Liver (tissue), 3 donors: ENCODE measurements at regions not wholly inside any gene's neighbourhood (a gene's known extent, or its start where the extent isn't known, plus 50 kb on each side); places are given as distances from the start of the nearest gene placed in this dataset.

Experiments
- EGR1 ChIP-seq, 2 donors: IDR thresholded peaks; 2 replicates each; pipeline ENCODE4 v1.6.1; 2016 to 2018; ENCODE audit warnings: antibody characterized with exemption in 2 of 2, low read depth in 2 of 2
- FOXA1 ChIP-seq: IDR thresholded peaks from 2 replicates; pipeline ENCODE4 v1.6.1; 2016; ENCODE audit warnings: antibody characterized with exemption
- GABPA ChIP-seq, 2 donors: IDR thresholded peaks in 1 of 2; conservative IDR thresholded peaks in 1 of 2; 2 replicates each; pipeline ENCODE4 v1.6.1; 2016; ENCODE audit warnings: antibody characterized with exemption in 2 of 2, mild to moderate bottlenecking in 1 of 2, moderate library complexity in 1 of 2
- RAD21 ChIP-seq, 2 donors: IDR thresholded peaks; 2 replicates each; pipeline ENCODE4 v1.6.1; 2016; ENCODE audit warnings: antibody characterized with exemption in 2 of 2, mild to moderate bottlenecking in 2 of 2
- SP1 ChIP-seq: IDR thresholded peaks from 2 replicates; pipeline ENCODE4 v1.6.1; 2018; ENCODE audit warnings: antibody characterized with exemption, mild to moderate bottlenecking
- YY1 ChIP-seq: IDR thresholded peaks from 2 replicates; pipeline ENCODE4 v1.6.1; 2016; ENCODE audit warnings: antibody characterized with exemption, mild to moderate bottlenecking
- TF ChIP-seq, protein P1 (sequence below): fragments of 150-350 bp; IDR thresholded peaks from 2 replicates; pipeline ENCODE4 v1.5.1; 2017; ENCODE audit warnings: improper control_type of control experiment, low read depth, low read length; ENCODE audit not compliant: missing input control
- donor health status: healthy.
- donor health status: healthy.

GRCh38 chr2:12877761-12878160 lies 161.0 kb downstream of the TRIB2 start:
- TF ChIP-seq, protein P1, sequence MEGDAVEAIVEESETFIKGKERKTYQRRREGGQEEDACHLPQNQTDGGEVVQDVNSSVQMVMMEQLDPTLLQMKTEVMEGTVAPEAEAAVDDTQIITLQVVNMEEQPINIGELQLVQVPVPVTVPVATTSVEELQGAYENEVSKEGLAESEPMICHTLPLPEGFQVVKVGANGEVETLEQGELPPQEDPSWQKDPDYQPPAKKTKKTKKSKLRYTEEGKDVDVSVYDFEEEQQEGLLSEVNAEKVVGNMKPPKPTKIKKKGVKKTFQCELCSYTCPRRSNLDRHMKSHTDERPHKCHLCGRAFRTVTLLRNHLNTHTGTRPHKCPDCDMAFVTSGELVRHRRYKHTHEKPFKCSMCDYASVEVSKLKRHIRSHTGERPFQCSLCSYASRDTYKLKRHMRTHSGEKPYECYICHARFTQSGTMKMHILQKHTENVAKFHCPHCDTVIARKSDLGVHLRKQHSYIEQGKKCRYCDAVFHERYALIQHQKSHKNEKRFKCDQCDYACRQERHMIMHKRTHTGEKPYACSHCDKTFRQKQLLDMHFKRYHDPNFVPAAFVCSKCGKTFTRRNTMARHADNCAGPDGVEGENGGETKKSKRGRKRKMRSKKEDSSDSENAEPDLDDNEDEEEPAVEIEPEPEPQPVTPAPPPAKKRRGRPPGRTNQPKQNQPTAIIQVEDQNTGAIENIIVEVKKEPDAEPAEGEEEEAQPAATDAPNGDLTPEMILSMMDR = no peak
- TF ChIP-seq FOXA1 (no peak), SP1 (no peak), YY1 (no peak), GABPA (IDR thresholded peaks at IDR 0.05 in 1 of 2, conservative IDR thresholded peaks at IDR 0.05 in 1 of 2) (no peak), RAD21 (IDR thresholded peaks at IDR 0.05) (no peak), EGR1 (IDR thresholded peaks at IDR 0.05; ENCODE audit: low read depth in 2 of 2) (no peak)
